PC-3 (cell line): ENCODE measurements at regions not wholly inside any gene's neighbourhood (a gene's known extent, or its start where the extent isn't known, plus 50 kb on each side); places are given as distances from the start of the nearest gene placed in this dataset.

ENCODE experiments used
- ATAC-seq: fragments of 200-7000 bp; cut with Tn5 transposase; 2 replicates; pipeline ENCODE4 v1.9.1; 2020; ENCODE audit warnings: mild to moderate bottlenecking, moderate library complexity
- BruUV-seq: library from RNA; stranded (reverse); fragments of 400-500 nt; replicated peaks from 2 replicates; lab custom pipeline; 2021; lab: Mats Ljungman, UMichigan
- CTCF ChIA-PET: fragments of 300-600 bp; sonication (Branson Sonifier 250); formaldehyde crosslinking; loops from one replicate; lab custom pipeline; 2022; ENCODE audit warnings: antibody characterized with exemption; lab: Charles Lee
- POLR2A ChIA-PET: fragments of 300-600 bp; sonication (Branson Sonifier 250); formaldehyde crosslinking; loops from one replicate; lab custom pipeline; 2022; ENCODE audit warnings: antibody characterized with exemption; ENCODE audit not compliant: unreplicated experiment; lab: Charles Lee
- DNase-seq: peaks from one replicate; pipeline ENCODE4 v3.0.0-alpha.2; 2015
- H2AFZ ChIP-seq: fragments of 300-600 bp; sonication (generic); 2 replicates; pipeline ENCODE4 v1.6.0; 2016; ENCODE audit warnings: antibody characterized with exemption, low read length
- H3F3A ChIP-seq: fragments of 300-600 bp; sonication (generic); one replicate; pipeline ENCODE4 v1.6.0; 2017; ENCODE audit warnings: antibody characterized with exemption, low read length, control low read depth, mild to moderate bottlenecking; ENCODE audit not compliant: unreplicated experiment
- H3K27ac ChIP-seq: fragments of 300-600 bp; sonication (generic); 2 replicates; pipeline ENCODE4 v1.5.1; 2016; ENCODE audit warnings: mild to moderate bottlenecking, low read length
- H3K27me3 ChIP-seq: fragments of 300-600 bp; sonication (generic); 2 replicates; pipeline ENCODE4 v1.6.1; 2016; ENCODE audit warnings: low read length, mixed read lengths
- H3K36me3 ChIP-seq: fragments of 300-600 bp; sonication (generic); 2 replicates; pipeline ENCODE4 v1.6.1; 2016; ENCODE audit warnings: low read depth, mixed run types, low read length, mixed read lengths
- H3K4me1 ChIP-seq: fragments of 300-600 bp; sonication (generic); 2 replicates; pipeline ENCODE4 v1.5.1; 2016; ENCODE audit warnings: low read length; ENCODE audit not compliant: insufficient read depth
- H3K4me2 ChIP-seq: fragments of 300-600 bp; sonication (generic); 2 replicates; pipeline ENCODE4 v1.6.0; 2016; ENCODE audit warnings: low read length
- H3K4me3 ChIP-seq: fragments of 300-600 bp; sonication (generic); 2 replicates; pipeline ENCODE4 v1.5.1; 2016; ENCODE audit warnings: mild to moderate bottlenecking, low read length, mixed read lengths
- H3K79me2 ChIP-seq: fragments of 300-600 bp; sonication (generic); 2 replicates; pipeline ENCODE4 v1.6.1; 2017; ENCODE audit warnings: low read length, mixed read lengths
- H3K9ac ChIP-seq: fragments of 300-600 bp; sonication (generic); 2 replicates; pipeline ENCODE4 v1.6.0; 2016; ENCODE audit warnings: mild to moderate bottlenecking, low read length
- H3K9me2 ChIP-seq: fragments of 300-600 bp; sonication (generic); replicated peaks from 2 replicates; pipeline ENCODE4 v1.6.1; 2016; ENCODE audit warnings: mixed run types, low read length, mixed read lengths
- H3K9me3 ChIP-seq: fragments of 300-600 bp; sonication (generic); 2 replicates; pipeline ENCODE4 v1.6.1; 2016; ENCODE audit warnings: low read length, mixed read lengths
- H4K20me1 ChIP-seq: fragments of 300-600 bp; sonication (generic); 2 replicates; pipeline ENCODE4 v1.6.1; 2016; ENCODE audit warnings: low read length, mixed read lengths
- EZH2 ChIP-seq: fragments of 300-600 bp; sonication (generic); IDR thresholded peaks from one replicate; pipeline ENCODE4 v1.6.1; 2017; ENCODE audit warnings: antibody characterized with exemption, mild to moderate bottlenecking, low read length; ENCODE audit not compliant: unreplicated experiment
- EZH2phosphoT487 ChIP-seq: fragments of 300-600 bp; sonication (generic); IDR thresholded peaks from 2 replicates; pipeline ENCODE4 v1.6.1; 2018; ENCODE audit warnings: mild to moderate bottlenecking, antibody characterized with exemption, low read length, borderline replicate concordance
- intact Hi-C: fragments of 100-400 bp; cut with micrococcal nuclease; formaldehyde crosslinking; loops from 2 replicates; pipeline ENCODE4 v1.9.0; 2023
- TF ChIP-seq, protein P1 (sequence below): fragments of 300-600 bp; sonication (generic); conservative IDR thresholded peaks from 2 replicates; pipeline ENCODE4 v1.5.1; 2017; ENCODE audit warnings: antibody characterized with exemption, low read depth, mild to moderate bottlenecking, low read length

DNA sequence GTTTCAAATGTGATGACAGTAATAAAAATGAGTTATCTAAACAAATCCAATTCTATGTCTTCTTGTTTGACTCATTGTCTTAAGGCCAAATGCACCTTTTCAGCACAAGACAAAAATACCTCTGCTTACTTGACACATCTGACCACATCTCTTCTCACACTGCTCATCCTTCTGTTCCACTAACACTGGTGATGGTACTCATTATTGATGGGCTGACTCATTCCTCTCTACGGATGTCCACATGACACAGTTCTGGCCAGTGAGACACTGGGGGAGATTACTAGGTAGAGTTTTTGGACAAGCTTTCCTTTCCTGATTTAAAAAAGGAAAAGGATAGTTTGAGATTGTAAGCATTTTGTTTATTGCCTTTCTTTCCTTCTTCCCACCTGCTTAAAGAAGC lies 410.6 kb upstream of the THRB start:
- Histone ChIP-seq H3K9ac (no peak overlapping the region), H3K36me3 (no peaks in the 10 kb centered on the region), H3K79me2 (no peaks in the 10 kb centered on the region), H2AFZ (no peak overlapping the region), H3K9me2 (no peaks in the 10 kb centered on the region), H3K4me2 (no peak overlapping the region), H3K27ac (no peak overlapping the region), H3K27me3 (peaks cover 21% of the 10 kb centered on the region), H3K4me3 (no peak overlapping the region), H3K4me1 (no peaks in the 10 kb centered on the region), H4K20me1 (no peaks in the 10 kb centered on the region), H3F3A (no peaks in the 10 kb centered on the region), H3K9me3 (no peaks in the 10 kb centered on the region)
- CTCF ChIA-PET, result no interaction called here
- POLR2A ChIA-PET, result no interaction called here
- no peak for ATAC-seq
- TF ChIP-seq EZH2 (no peak), EZH2phosphoT487 (no peak)
- TF ChIP-seq, protein P1, sequence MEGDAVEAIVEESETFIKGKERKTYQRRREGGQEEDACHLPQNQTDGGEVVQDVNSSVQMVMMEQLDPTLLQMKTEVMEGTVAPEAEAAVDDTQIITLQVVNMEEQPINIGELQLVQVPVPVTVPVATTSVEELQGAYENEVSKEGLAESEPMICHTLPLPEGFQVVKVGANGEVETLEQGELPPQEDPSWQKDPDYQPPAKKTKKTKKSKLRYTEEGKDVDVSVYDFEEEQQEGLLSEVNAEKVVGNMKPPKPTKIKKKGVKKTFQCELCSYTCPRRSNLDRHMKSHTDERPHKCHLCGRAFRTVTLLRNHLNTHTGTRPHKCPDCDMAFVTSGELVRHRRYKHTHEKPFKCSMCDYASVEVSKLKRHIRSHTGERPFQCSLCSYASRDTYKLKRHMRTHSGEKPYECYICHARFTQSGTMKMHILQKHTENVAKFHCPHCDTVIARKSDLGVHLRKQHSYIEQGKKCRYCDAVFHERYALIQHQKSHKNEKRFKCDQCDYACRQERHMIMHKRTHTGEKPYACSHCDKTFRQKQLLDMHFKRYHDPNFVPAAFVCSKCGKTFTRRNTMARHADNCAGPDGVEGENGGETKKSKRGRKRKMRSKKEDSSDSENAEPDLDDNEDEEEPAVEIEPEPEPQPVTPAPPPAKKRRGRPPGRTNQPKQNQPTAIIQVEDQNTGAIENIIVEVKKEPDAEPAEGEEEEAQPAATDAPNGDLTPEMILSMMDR, result no peak
- intact Hi-C loops, result no loop called here
- DNase-seq, result no peak
- BruUV-seq, result no TSS peak

DNA sequence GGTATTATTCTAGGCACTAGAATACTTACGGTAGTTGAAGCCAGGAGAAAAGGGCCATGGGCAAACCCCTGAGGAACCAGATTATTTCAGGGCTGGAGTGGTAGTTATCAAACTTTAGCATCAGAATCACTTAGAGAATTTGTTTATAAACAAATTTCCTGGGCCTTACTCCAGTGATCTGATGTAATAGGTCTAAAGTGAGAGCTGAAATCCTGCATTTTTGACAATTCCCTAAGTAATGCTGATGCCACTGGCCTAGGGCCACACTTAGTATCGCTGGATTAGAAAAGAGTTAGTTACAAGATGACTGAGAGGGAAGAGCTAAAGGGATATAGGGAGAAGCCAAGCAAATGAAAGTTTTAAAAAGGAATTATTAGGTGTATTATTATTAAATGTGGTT lies 412.5 kb upstream of the THRB start:
- Histone ChIP-seq H3K9me2 (no peaks in the 10 kb centered on the region), H3K27ac (no peak overlapping the region), H3K9ac (no peak overlapping the region), H3K27me3 (peaks cover 33% of the 10 kb centered on the region), H3K4me3 (no peak overlapping the region), H3K36me3 (no peaks in the 10 kb centered on the region), H3K4me1 (no peaks in the 10 kb centered on the region), H3K9me3 (no peaks in the 10 kb centered on the region), H3K79me2 (no peaks in the 10 kb centered on the region), H2AFZ (no peak overlapping the region), H4K20me1 (no peaks in the 10 kb centered on the region), H3K4me2 (no peak overlapping the region), H3F3A (no peaks in the 10 kb centered on the region)
- intact Hi-C loops, result no loop called here
- BruUV-seq, result no TSS peak
- ChIA-PET POLR2A (no interaction called here), CTCF (no interaction called here)
- DNase-seq, result no peak
- no peak for ATAC-seq
- TF ChIP-seq EZH2phosphoT487, result no peak
- TF ChIP-seq, protein P1, result no peak
- TF ChIP-seq EZH2, result no peak

DNA sequence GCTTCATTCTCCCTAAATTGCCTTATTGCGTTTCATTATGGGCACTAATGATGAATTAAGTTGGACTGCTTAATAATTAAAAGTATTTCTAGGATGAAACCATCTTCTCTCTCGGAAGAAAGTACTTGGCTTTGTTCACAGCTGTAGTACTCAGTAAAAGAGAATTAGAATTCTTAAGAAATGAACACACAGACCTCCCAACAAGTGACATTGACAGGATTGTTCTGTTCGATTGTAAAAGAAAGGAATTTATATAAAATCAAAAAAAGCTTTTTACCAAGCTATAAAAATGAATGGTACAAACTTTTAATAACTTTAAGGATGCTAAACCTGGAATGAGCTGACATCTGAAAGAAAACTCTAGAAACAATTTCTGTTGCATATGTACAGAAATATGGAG lies 416.4 kb upstream of the THRB start:
- Histone ChIP-seq H4K20me1 (no peaks in the 10 kb centered on the region), H2AFZ (no peak overlapping the region), H3K4me3 (no peak overlapping the region), H3F3A (no peaks in the 10 kb centered on the region), H3K9me2 (no peaks in the 10 kb centered on the region), H3K27ac (no peak overlapping the region), H3K79me2 (no peaks in the 10 kb centered on the region), H3K4me1 (no peaks in the 10 kb centered on the region), H3K4me2 (no peak overlapping the region), H3K27me3 (peaks cover 50% of the 10 kb centered on the region), H3K9ac (no peak overlapping the region), H3K36me3 (no peaks in the 10 kb centered on the region), H3K9me3 (no peaks in the 10 kb centered on the region)
- no peak for ATAC-seq
- no TSS peak for BruUV-seq
- TF ChIP-seq EZH2, result no peak
- TF ChIP-seq EZH2phosphoT487, result no peak
- TF ChIP-seq, protein P1, result no peak
- DNase-seq, result no peak
- ChIA-PET CTCF (no interaction called here), POLR2A (no interaction called here)
- intact Hi-C loops, result no loop called here
